Astrocyte (in vitro differentiated cells and primary cell): ENCODE measurements at regions not wholly inside any gene's neighbourhood (a gene's known extent, or its start where the extent isn't known, plus 50 kb on each side); places are given as distances from the start of the nearest gene placed in this dataset.

Experiments
- DNase-seq: peaks from one replicate; pipeline ENCODE4 v3.0.0-alpha.2; 2010; ENCODE audit warnings: low read depth
- FAIRE-seq: peaks from 2 replicates; lab custom pipeline; 2011; peaks lifted over from hg19 to GRCh38; lab: Jason Lieb, UNC
- H2AFZ ChIP-seq: 2 replicates; pipeline ENCODE4 v1.6.0; 2012; ENCODE audit warnings: low read depth, low read length, inconsistent platforms
- H3K27ac ChIP-seq: 2 replicates; pipeline ENCODE4 v1.5.1; 2011; ENCODE audit warnings: low read depth, low read length, inconsistent platforms
- H3K27me3 ChIP-seq: 2 replicates; pipeline ENCODE4 v1.6.0; 2011; ENCODE audit warnings: low read length, inconsistent platforms; ENCODE audit not compliant: insufficient read depth
- H3K36me3 ChIP-seq: 2 replicates; pipeline ENCODE4 v1.5.1; 2011; ENCODE audit warnings: low read length, inconsistent platforms; ENCODE audit not compliant: insufficient read depth
- H3K4me1 ChIP-seq: 2 replicates; pipeline ENCODE4 v1.5.1; 2011; ENCODE audit warnings: low read length, inconsistent platforms; ENCODE audit not compliant: insufficient read depth
- H3K4me2 ChIP-seq: 2 replicates; pipeline ENCODE4 v1.6.0; 2012; ENCODE audit warnings: low read length, inconsistent platforms
- H3K4me3 ChIP-seq: 2 replicates; pipeline ENCODE4 v1.5.1; 2011; ENCODE audit warnings: low read depth, mild to moderate bottlenecking, low read length, inconsistent platforms; ENCODE audit not compliant: insufficient read depth
- H3K79me2 ChIP-seq: 2 replicates; pipeline ENCODE4 v1.6.0; 2012; ENCODE audit warnings: mild to moderate bottlenecking, low read length, inconsistent platforms; ENCODE audit not compliant: insufficient read depth
- H3K9ac ChIP-seq: 2 replicates; pipeline ENCODE4 v1.6.0; 2012; ENCODE audit warnings: mild to moderate bottlenecking, low read length, inconsistent platforms
- H3K9me3 ChIP-seq: 2 replicates; pipeline ENCODE4 v1.5.1; 2012; ENCODE audit warnings: low read depth, mild to moderate bottlenecking, low read length, inconsistent platforms; ENCODE audit not compliant: insufficient read depth
- H4K20me1 ChIP-seq: 2 replicates; pipeline ENCODE4 v1.6.0; 2012; ENCODE audit warnings: low read length, inconsistent platforms; ENCODE audit not compliant: insufficient read depth
- H3K27ac Mint-ChIP-seq: one replicate; pipeline ENCODE4 v1.8.0; 2021; ENCODE audit warnings: mild to moderate bottlenecking, mixed read lengths; ENCODE audit not compliant: unreplicated experiment
- H3K27me3 Mint-ChIP-seq: one replicate; pipeline ENCODE4 v1.8.0; 2021; ENCODE audit warnings: low read depth, mixed read lengths; ENCODE audit not compliant: unreplicated experiment
- H3K36me3 Mint-ChIP-seq: one replicate; pipeline ENCODE4 v1.8.0; 2021; ENCODE audit warnings: low read depth, mixed read lengths; ENCODE audit not compliant: unreplicated experiment
- H3K4me1 Mint-ChIP-seq: one replicate; pipeline ENCODE4 v1.8.0; 2021; ENCODE audit warnings: low read depth, mixed read lengths; ENCODE audit not compliant: unreplicated experiment
- H3K4me3 Mint-ChIP-seq: one replicate; pipeline ENCODE4 v1.8.0; 2021; ENCODE audit warnings: mild to moderate bottlenecking, moderate library complexity, mixed read lengths; ENCODE audit not compliant: unreplicated experiment
- H3K9me3 Mint-ChIP-seq: one replicate; pipeline ENCODE4 v1.8.0; 2021; ENCODE audit warnings: mild to moderate bottlenecking, mixed read lengths; ENCODE audit not compliant: unreplicated experiment
- EZH2 ChIP-seq: IDR thresholded peaks from 2 replicates; pipeline ENCODE4 v1.6.1; 2012; ENCODE audit warnings: mild to moderate bottlenecking, low read length, inconsistent platforms; ENCODE audit not compliant: insufficient read depth
- TF ChIP-seq, protein P1 (sequence below): IDR thresholded peaks from 2 replicates; pipeline ENCODE4 v1.5.1; 2011; ENCODE audit warnings: low read depth, mild to moderate bottlenecking, inconsistent platforms, low read length, moderate library complexity; ENCODE audit not compliant: insufficient read depth

DNA sequence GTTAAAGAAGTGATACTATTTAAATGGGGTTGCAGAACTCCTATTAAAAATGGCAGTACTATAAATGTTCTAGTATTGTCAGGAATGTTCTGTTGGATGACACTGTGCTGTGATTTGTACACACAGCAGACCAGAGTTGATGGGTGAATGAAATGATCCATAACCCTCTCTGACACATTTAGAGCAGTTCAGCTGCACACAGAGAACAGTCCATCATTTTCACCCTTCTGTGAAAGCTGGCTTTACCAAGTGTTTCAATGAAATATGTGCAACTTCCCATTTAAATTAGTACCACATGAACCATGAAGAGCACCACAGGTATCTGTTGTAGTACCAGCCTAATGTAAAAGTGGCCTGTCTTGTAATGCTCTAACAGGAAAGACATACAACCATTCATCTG, 981.4 kb downstream of the TMEM182 start:
- no peaks in the 10 kb centered on the region for H3K9me3 ChIP-seq
- TF ChIP-seq EZH2, result no peak
- TF ChIP-seq, protein P1, sequence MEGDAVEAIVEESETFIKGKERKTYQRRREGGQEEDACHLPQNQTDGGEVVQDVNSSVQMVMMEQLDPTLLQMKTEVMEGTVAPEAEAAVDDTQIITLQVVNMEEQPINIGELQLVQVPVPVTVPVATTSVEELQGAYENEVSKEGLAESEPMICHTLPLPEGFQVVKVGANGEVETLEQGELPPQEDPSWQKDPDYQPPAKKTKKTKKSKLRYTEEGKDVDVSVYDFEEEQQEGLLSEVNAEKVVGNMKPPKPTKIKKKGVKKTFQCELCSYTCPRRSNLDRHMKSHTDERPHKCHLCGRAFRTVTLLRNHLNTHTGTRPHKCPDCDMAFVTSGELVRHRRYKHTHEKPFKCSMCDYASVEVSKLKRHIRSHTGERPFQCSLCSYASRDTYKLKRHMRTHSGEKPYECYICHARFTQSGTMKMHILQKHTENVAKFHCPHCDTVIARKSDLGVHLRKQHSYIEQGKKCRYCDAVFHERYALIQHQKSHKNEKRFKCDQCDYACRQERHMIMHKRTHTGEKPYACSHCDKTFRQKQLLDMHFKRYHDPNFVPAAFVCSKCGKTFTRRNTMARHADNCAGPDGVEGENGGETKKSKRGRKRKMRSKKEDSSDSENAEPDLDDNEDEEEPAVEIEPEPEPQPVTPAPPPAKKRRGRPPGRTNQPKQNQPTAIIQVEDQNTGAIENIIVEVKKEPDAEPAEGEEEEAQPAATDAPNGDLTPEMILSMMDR, result no peak
- peaks cover 3% of the 10 kb centered on the region for H3K4me1 Mint-ChIP-seq
- no peak overlapping the region for H3K4me3 Mint-ChIP-seq
- H4K20me1 ChIP-seq, result no peaks in the 10 kb centered on the region
- H3K79me2 ChIP-seq, result no peaks in the 10 kb centered on the region
- no peaks in the 10 kb centered on the region for H3K27me3 ChIP-seq
- H3K4me2 ChIP-seq, result no peak overlapping the region
- H3K27ac Mint-ChIP-seq, result no peak overlapping the region
- no peaks in the 10 kb centered on the region for H3K9me3 Mint-ChIP-seq
- no peak overlapping the region for H3K9ac ChIP-seq
- H2AFZ ChIP-seq, result no peak overlapping the region
- H3K27ac ChIP-seq, result no peak overlapping the region
- peaks cover 2% of the 10 kb centered on the region for H3K27me3 Mint-ChIP-seq
- H3K36me3 ChIP-seq, result no peaks in the 10 kb centered on the region
- H3K36me3 Mint-ChIP-seq, result no peaks in the 10 kb centered on the region
- FAIRE-seq (no peak), DNase-seq (no peak)
- H3K4me3 ChIP-seq, result no peak overlapping the region
- no peaks in the 10 kb centered on the region for H3K4me1 ChIP-seq

DNA sequence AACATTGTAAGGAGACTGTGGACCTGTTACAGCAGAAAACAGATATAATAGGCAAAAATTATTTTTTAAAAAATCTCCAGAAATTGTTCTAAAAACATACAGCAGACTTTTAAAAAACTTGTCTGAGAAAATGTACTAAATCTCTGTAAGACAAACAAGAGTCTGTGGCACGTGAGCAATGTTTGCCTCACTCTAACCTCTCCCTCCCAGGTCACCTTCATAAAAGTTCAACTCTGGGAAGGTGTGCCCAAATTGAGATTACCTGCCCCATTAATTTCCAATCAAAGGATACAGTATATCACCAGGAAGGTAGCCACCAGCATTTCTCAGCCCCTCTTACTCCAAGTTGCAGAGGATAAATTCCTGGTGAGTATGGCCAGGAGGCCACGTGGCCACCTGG, 992.7 kb downstream of the TMEM182 start:
- H3K27ac ChIP-seq, result no peak overlapping the region
- Mint-ChIP-seq H3K36me3 (no peaks in the 10 kb centered on the region), H3K27ac (no peak overlapping the region), H3K9me3 (no peaks in the 10 kb centered on the region), H3K4me3 (no peak overlapping the region), H3K4me1 (no peaks in the 10 kb centered on the region), H3K27me3 (no peaks in the 10 kb centered on the region)
- no peak for DNase-seq
- no peak overlapping the region for H2AFZ ChIP-seq
- H3K79me2 ChIP-seq, result no peaks in the 10 kb centered on the region
- no peaks in the 10 kb centered on the region for H3K4me1 ChIP-seq
- no peaks in the 10 kb centered on the region for H3K36me3 ChIP-seq
- H3K27me3 ChIP-seq, result no peaks in the 10 kb centered on the region
- no peak overlapping the region for H3K4me3 ChIP-seq
- no peak overlapping the region for H3K4me2 ChIP-seq
- no peak overlapping the region for H3K9ac ChIP-seq
- no peaks in the 10 kb centered on the region for H4K20me1 ChIP-seq
- H3K9me3 ChIP-seq, result no peaks in the 10 kb centered on the region
- no peak for FAIRE-seq
- no peak for TF ChIP-seq EZH2
- TF ChIP-seq, protein P1, result no peak

DNA sequence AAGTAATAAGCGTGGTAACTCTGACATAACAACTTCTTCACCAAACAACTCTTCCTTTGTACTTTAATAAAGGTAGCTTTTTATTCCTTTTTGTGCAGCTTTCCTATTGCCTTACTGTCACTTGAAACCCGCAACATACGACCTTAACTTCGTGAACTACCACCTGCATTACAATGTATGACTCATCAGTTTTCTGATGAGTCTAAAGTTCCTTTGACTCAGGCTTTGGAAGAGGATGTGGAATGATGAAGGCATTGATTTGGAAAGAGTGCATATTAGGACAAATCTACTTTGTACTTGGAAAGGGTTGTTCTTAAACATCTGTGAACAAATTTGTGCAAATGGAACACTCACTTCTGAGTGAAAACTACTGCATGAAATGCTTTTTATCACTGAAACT, 1012.1 kb downstream of the TMEM182 start:
- H3K9ac ChIP-seq, result no peak overlapping the region
- H3K79me2 ChIP-seq, result no peaks in the 10 kb centered on the region
- Mint-ChIP-seq H3K4me3 (no peak overlapping the region), H3K36me3 (no peaks in the 10 kb centered on the region), H3K4me1 (no peaks in the 10 kb centered on the region), H3K9me3 (no peaks in the 10 kb centered on the region), H3K27me3 (no peaks in the 10 kb centered on the region), H3K27ac (no peak overlapping the region)
- H2AFZ ChIP-seq, result no peak overlapping the region
- DNase-seq, result peak; percentile 62
- no peaks in the 10 kb centered on the region for H3K27me3 ChIP-seq
- H3K4me2 ChIP-seq, result peak overlapping the region; percentile 36
- H3K36me3 ChIP-seq, result no peaks in the 10 kb centered on the region
- H3K9me3 ChIP-seq, result no peaks in the 10 kb centered on the region
- no peak for FAIRE-seq
- H3K4me1 ChIP-seq, result peaks cover 6% of the 10 kb centered on the region
- TF ChIP-seq EZH2, result no peak
- TF ChIP-seq, protein P1, result no peak
- H3K4me3 ChIP-seq, result no peak overlapping the region
- no peak overlapping the region for H3K27ac ChIP-seq
- no peaks in the 10 kb centered on the region for H4K20me1 ChIP-seq
